VCaP (cell line): ENCODE measurements at regions not wholly inside any gene's neighbourhood (a gene's known extent, or its start where the extent isn't known, plus 50 kb on each side); places are given as distances from the start of the nearest gene placed in this dataset.

ENCODE experiments used
- H3K27ac ChIP-seq: fragments of 450-650 bp; 2 replicates; pipeline ENCODE4 v1.5.1; 2017
- CTCF ChIP-seq: fragments of 450-650 bp; conservative IDR thresholded peaks from 2 replicates; pipeline ENCODE4 v1.5.1; 2017; ENCODE audit warnings: mild to moderate bottlenecking, moderate library complexity

DNA sequence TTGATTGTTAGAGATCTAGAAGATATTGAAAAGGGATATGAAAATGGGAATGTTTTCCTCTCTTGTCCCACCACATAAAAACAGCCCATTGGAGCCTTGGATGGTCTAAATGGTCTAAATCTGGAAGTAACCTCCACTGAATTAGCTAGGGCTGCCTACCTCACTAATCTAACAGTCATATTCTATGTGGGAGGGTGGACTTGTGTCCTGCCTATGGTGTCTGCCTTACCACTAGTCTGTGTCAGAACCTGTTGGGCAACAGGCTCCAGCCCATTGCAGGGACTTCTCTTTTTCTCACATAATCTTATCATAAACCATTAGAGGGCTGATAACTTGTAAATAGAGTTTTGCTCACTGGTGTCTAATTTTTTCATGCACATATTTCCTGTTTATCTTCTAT, 548.8 kb upstream of the CDH18 start:
- no peak for TF ChIP-seq CTCF
- no peak overlapping the region for H3K27ac ChIP-seq

DNA sequence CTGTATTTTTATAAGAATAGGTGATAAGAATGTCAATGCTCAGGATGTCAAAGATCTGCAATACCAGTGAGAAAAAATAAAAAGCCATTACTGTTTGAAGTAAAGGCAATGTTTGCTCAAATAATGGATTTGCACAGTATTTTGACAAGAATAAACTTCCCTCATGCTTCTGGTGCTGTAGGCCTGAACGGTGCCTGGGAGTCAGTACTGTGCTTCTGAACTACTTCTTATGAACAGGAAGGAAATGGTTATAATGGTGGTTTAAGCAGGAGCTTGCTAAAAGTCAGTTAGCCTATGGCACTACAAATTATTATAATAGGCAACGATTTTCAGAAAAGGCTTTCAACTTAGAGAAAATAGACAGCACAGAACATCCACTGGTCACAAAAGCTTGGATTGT, 548.3 kb upstream of the CDH18 start:
- no peak for TF ChIP-seq CTCF
- H3K27ac ChIP-seq: no peak overlapping the region

GRCh38 chr5:20528471-20528870, 540.5 kb upstream of the CDH18 start:
- TF ChIP-seq CTCF: no peak
- no peak overlapping the region for H3K27ac ChIP-seq

DNA sequence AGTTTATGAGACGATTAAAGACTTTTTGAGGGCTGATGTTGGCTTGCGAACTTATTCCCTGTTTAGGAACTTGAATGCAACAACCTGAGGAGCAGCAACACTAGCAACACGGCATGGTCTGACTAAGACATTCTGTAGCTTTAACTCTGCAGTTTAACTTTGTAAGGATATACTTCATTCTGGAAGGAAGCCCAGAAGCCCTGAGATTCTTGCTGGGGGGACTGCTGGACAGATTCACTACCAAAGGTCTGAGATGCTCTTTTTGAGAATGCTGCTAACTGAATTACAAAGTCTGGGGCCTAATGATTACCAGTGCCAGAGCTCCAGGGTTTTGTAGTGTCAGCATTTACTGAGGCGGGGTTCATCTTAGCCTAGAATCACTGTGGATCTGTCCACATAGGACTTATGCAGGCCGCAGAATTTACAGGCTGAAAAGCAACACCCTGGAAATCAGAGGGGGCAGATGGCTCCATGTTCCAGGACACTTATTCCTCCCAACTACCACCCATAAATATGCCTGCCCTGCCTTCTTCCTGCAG, 537.1 kb upstream of the CDH18 start:
- no peak for TF ChIP-seq CTCF
- H3K27ac ChIP-seq: no peak overlapping the region

DNA sequence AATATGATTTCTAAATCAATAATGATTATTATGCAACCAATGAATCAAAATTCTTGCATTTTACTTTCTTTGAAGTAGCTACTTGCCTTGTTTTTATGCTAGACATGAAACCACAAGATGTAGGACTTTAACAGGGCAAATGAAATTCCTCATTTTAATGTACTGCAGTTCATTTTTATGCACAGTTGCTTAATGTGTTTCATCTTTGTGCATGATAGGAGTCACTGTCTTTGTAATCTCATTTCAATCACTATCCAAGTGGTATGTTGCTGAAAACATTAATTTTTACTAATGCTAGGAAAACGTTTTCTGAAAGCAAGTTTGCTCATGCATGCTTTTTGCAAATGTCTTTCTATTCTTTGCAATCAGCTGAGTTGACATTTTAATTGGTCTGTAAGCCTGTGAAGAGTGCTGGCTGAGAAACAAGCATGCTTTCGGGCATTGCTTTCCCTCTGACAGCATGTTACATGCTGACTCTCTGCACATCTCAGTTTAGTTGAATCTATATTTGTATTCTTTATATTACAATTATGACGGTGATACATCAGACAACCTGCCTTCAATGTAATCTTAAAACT, 535.0 kb upstream of the CDH18 start:
- TF ChIP-seq CTCF: no peak
- no peak overlapping the region for H3K27ac ChIP-seq

GRCh38 chr5:20515606-20516005, 527.6 kb upstream of the CDH18 start:
- H3K27ac ChIP-seq: no peak overlapping the region
- no peak for TF ChIP-seq CTCF

GRCh38 chr5:20514145-20514544, 526.1 kb upstream of the CDH18 start:
- TF ChIP-seq CTCF: no peak
- no peak overlapping the region for H3K27ac ChIP-seq
